22Rv1 (cell line): ENCODE measurements at regions not wholly inside any gene's neighbourhood (a gene's known extent, or its start where the extent isn't known, plus 50 kb on each side); places are given as distances from the start of the nearest gene placed in this dataset.
"Not testable (repeated sequence)": the region's sequence is repeated elsewhere in the genome, so short reads cannot be mapped to it uniquely, and the experiment has no call there.

Experiments
- H3K27ac ChIP-seq: fragments of 450-650 bp; 2 replicates; pipeline ENCODE4 v1.5.1; 2017
- CTCF ChIP-seq: fragments of 450-650 bp; IDR thresholded peaks from 2 replicates; pipeline ENCODE4 v1.5.1; 2017; ENCODE audit warnings: mild to moderate bottlenecking
- ZFX ChIP-seq: fragments of 450-650 bp; IDR thresholded peaks from 2 replicates; pipeline ENCODE4 v1.6.1; 2017; ENCODE audit warnings: antibody characterized with exemption, borderline replicate concordance

- no peak overlapping the region for H3K27ac ChIP-seq
- TF ChIP-seq ZFX (no peak), CTCF (peak; percentile 66)
Measured at GRCh38 chr4:19224820-19225219, 1026.9 kb upstream of the SLIT2 start.

- H3K27ac ChIP-seq, result no peak overlapping the region
- TF ChIP-seq ZFX, result no peak
- TF ChIP-seq CTCF, result no peak
Measured at GRCh38 chr4:19216476-19216875, 1035.2 kb upstream of the SLIT2 start.

GRCh38 chr4:19214591-19215186 lies 1037.0 kb upstream of the SLIT2 start:
- TF ChIP-seq ZFX (no peak), CTCF (no peak)
- no peak overlapping the region for H3K27ac ChIP-seq

- TF ChIP-seq CTCF (no peak), ZFX (no peak)
- H3K27ac ChIP-seq, result no peak overlapping the region
Measured at GRCh38 chr4:19213388-19213787, 1038.3 kb upstream of the SLIT2 start.

GRCh38 chr4:19205853-19206252 lies 1045.9 kb upstream of the SLIT2 start:
- no peak overlapping the region for H3K27ac ChIP-seq
- TF ChIP-seq CTCF (no peak), ZFX (no peak)

- H3K27ac ChIP-seq, result not testable (repeated sequence)
Measured at GRCh38 chr4:19197838-19198237, 1053.9 kb upstream of the SLIT2 start.

- no peak for TF ChIP-seq ZFX
- no peak for TF ChIP-seq CTCF
- no peak overlapping the region for H3K27ac ChIP-seq
Measured at GRCh38 chr4:19195696-19196095, 1056.0 kb upstream of the SLIT2 start.

GRCh38 chr4:19194672-19195071 lies 1057.0 kb upstream of the SLIT2 start:
- TF ChIP-seq CTCF, result no peak
- no peak for TF ChIP-seq ZFX
- H3K27ac ChIP-seq, result no peak overlapping the region
